ENCODE measurements at regions not wholly inside any gene's neighbourhood (a gene's known extent, or its start where the extent isn't known, plus 50 kb on each side); places are given as distances from the start of the nearest gene placed in this dataset.

DNA sequence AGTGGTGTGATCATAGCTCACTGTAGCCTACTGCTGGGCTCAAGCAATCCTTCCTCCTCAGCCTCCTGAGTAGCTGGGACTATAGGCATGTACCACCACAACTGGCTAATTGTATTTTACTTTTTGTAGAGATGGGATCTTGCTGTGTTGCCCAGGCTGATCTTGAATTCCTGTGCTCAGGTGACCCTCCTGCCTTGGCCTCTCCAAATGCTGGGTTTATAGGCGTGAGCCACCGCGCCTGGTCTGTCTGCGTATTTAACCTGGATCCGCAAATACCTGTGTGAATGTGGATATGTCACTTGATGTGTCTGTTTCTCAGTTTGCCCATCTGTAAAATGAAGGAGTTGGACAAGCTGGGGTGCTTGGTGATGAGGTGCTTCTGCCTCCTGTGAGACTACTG is 123.9 kb downstream of the BAMBI start:
- Histone ChIP-seq H4K20me1 (replicated peaks; ENCODE audit: control insufficient read depth, insufficient read depth, low read length) (no peaks in the 10 kb centered on the region), H3K4me3 (no peak overlapping the region), H2AFZ (ENCODE audit: low read depth, low read length) (no peak overlapping the region), H3K4me1 (replicated peaks in 1 of 2; ENCODE audit: control insufficient read depth in 2 of 2, insufficient read depth in 2 of 2, low read length in 2 of 2) (peaks cover 19 to 25% of the 10 kb centered on the region in 2 experiments), H3K79me2 (ENCODE audit: control insufficient read depth, insufficient read depth, low read length) (no peaks in the 10 kb centered on the region), H3K27me3 (ENCODE audit: control insufficient read depth in 2 of 2, insufficient read depth in 2 of 2, low read length in 2 of 2) (no peaks in the 10 kb centered on the region), H3K9me3 (replicated peaks; ENCODE audit: control insufficient read depth, insufficient read depth, low read depth, low read length) (no peaks in the 10 kb centered on the region), H3K9me1 (ENCODE audit: control insufficient read depth, insufficient read depth, low read length) (no peaks in the 10 kb centered on the region), H3K4me2 (ENCODE audit: insufficient read depth, low read length) (no peak overlapping the region), H3K27ac (ENCODE audit: extremely low read depth, low read depth, low read length) (no peak overlapping the region), H3K36me3 (ENCODE audit: control insufficient read depth, insufficient read depth, low read length) (no peaks in the 10 kb centered on the region), H3K9ac (ENCODE audit: insufficient read depth in 1 of 2, low read depth in 2 of 2, low read length in 2 of 2) (no peak overlapping the region)
- ATAC-seq (no peak), DNase-seq (ENCODE audit: extremely low read depth in 1 of 4, low spot score in 3 of 4) (no peak), FAIRE-seq (no peak)
- WGBS (ENCODE audit: insufficient coverage, low coverage, missing lambda C conversion rate), result 97% methylated on average over 5 of the region's 5 CpGs
- no TSS peak for BruUV-seq (replicated peaks)
- ChIA-PET CTCF (ENCODE audit: low intra/inter-chr PET ratio) (interaction anchor here (0.6 kb wide), 1 partner anchor 237 kb away, joined by 3 read pairs; no protein-coding TSS in a partner anchor), POLR2A (no interaction called here)
- in situ Hi-C loops (cut with MboI), result no loop called here
- no peak for TF ChIP-seq BCOR (IDR thresholded peaks at IDR 0.05)
- TF ChIP-seq GABPB1 (CRISPR knock-in tag; IDR thresholded peaks at IDR 0.05), result no peak
- TF ChIP-seq, protein P1, sequence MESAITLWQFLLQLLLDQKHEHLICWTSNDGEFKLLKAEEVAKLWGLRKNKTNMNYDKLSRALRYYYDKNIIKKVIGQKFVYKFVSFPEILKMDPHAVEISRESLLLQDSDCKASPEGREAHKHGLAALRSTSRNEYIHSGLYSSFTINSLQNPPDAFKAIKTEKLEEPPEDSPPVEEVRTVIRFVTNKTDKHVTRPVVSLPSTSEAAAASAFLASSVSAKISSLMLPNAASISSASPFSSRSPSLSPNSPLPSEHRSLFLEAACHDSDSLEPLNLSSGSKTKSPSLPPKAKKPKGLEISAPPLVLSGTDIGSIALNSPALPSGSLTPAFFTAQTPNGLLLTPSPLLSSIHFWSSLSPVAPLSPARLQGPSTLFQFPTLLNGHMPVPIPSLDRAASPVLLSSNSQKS (CRISPR knock-in tag; IDR thresholded peaks at IDR 0.05), result no peak
- no peak for TF ChIP-seq RBM39 (optimal IDR thresholded peaks at IDR 0.05; ENCODE audit: low read depth, low read length)
- TF ChIP-seq ZNF121 (CRISPR knock-in tag; conservative IDR thresholded peaks at IDR 0.05), result peak; percentile 61
- TF ChIP-seq RBM25 (IDR thresholded peaks at IDR 0.05; ENCODE audit: low read depth, low read length, severe bottlenecking), result peak; percentile 23
- no peak for TF ChIP-seq ADNP (tag; IDR thresholded peaks at IDR 0.05)
- no peak for TF ChIP-seq ZNF232 (CRISPR knock-in tag; IDR thresholded peaks at IDR 0.05)
- no peak for TF ChIP-seq HDAC6 (IDR thresholded peaks at IDR 0.05; ENCODE audit: low read depth, low read length)
- no peak for TF ChIP-seq KLF16 (IDR thresholded peaks at IDR 0.05)
- no peak for TF ChIP-seq NONO (IDR thresholded peaks at IDR 0.05; ENCODE audit: low read depth in 2 of 2, low read length in 1 of 2)
- intact Hi-C loops (cut with micrococcal nuclease), result no loop called here
